Neural cell (in vitro differentiated cells): ENCODE measurements at regions not wholly inside any gene's neighbourhood (a gene's known extent, or its start where the extent isn't known, plus 50 kb on each side); places are given as distances from the start of the nearest gene placed in this dataset.

Source experiments
- H2AFZ ChIP-seq: fragments of 200-600, 300-800 bp; sonication (generic), shearing (Covaris generic); 2 replicates; pipeline ENCODE4 v1.6.0; 2014; ENCODE audit warnings: low read depth, mild to moderate bottlenecking, antibody characterized with exemption, low read length, moderate library complexity
- H3F3A ChIP-seq: fragments of 200-600 bp; shearing (Covaris generic); 2 replicates; pipeline ENCODE4 v1.6.1; 2016; ENCODE audit warnings: mild to moderate bottlenecking, moderate library complexity, mixed read lengths, antibody characterized with exemption, low read length; ENCODE audit not compliant: insufficient read depth, poor library complexity, severe bottlenecking
- H3K27ac ChIP-seq: fragments of 200-600, 300-800 bp; sonication (generic), shearing (Covaris generic); 2 replicates; pipeline ENCODE4 v1.5.1; 2014; ENCODE audit warnings: mild to moderate bottlenecking, low read length, moderate library complexity
- H3K27me3 ChIP-seq: fragments of 300-800, 200-600 bp; sonication (generic), shearing (Covaris generic); 2 replicates; pipeline ENCODE4 v1.6.0; 2014; ENCODE audit warnings: mild to moderate bottlenecking, low read depth, low read length, moderate library complexity; ENCODE audit not compliant: insufficient read depth
- H3K36me3 ChIP-seq: fragments of 300-800, 200-600 bp; sonication (generic), shearing (Covaris generic); 2 replicates; pipeline ENCODE4 v1.5.1; 2014; ENCODE audit warnings: mild to moderate bottlenecking, antibody characterized with exemption, low read length, moderate library complexity; ENCODE audit not compliant: insufficient read depth
- H3K4me2 ChIP-seq: fragments of 300-800, 200-600 bp; sonication (generic), shearing (Covaris generic); 2 replicates; pipeline ENCODE4 v1.6.0; 2014; ENCODE audit warnings: mild to moderate bottlenecking, low read length
- H3K4me3 ChIP-seq: fragments of 300-800, 200-600 bp; sonication (generic), shearing (Covaris generic); 2 replicates; pipeline ENCODE4 v1.5.1; 2014; ENCODE audit warnings: mild to moderate bottlenecking, low read length, moderate library complexity
- H3K79me2 ChIP-seq: fragments of 200-600 bp; shearing (Covaris generic); replicated peaks from 2 replicates; pipeline ENCODE4 v1.6.0; 2014; ENCODE audit warnings: mild to moderate bottlenecking, low read length, moderate library complexity; ENCODE audit not compliant: insufficient read depth
- H3K9ac ChIP-seq: fragments of 300-800, 200-600 bp; sonication (generic), shearing (Covaris generic); 2 replicates; pipeline ENCODE4 v1.6.1; 2016; ENCODE audit warnings: mild to moderate bottlenecking, low read length, mixed read lengths
- H3K9me2 ChIP-seq: fragments of 200-600 bp; shearing (Covaris generic); 2 replicates; pipeline ENCODE4 v1.6.1; 2016; ENCODE audit warnings: mild to moderate bottlenecking, low read length, mixed read lengths; ENCODE audit not compliant: insufficient read depth
- H3K9me3 ChIP-seq: fragments of 200-600, 300-800 bp; sonication (generic), shearing (Covaris generic); 2 replicates; pipeline ENCODE4 v1.6.1; 2016; ENCODE audit warnings: mild to moderate bottlenecking, mixed run types, low read length, moderate library complexity, mixed read lengths
- H4K20me1 ChIP-seq: fragments of 200-600 bp; shearing (Covaris generic); 2 replicates; pipeline ENCODE4 v1.6.1; 2016; ENCODE audit warnings: mild to moderate bottlenecking, mixed run types; ENCODE audit not compliant: insufficient read depth
- CTCF ChIP-seq: fragments of 450-650 bp; IDR thresholded peaks from 2 replicates; pipeline ENCODE4 v1.5.1; 2014; ENCODE audit warnings: antibody characterized with exemption, mild to moderate bottlenecking, moderate library complexity; ENCODE audit not compliant: poor library complexity, severe bottlenecking
- EP300 ChIP-seq: fragments of 450-650 bp; conservative IDR thresholded peaks from 2 replicates; pipeline ENCODE4 v1.6.1; 2014; ENCODE audit warnings: antibody characterized with exemption, mild to moderate bottlenecking, moderate library complexity; ENCODE audit not compliant: poor library complexity, severe bottlenecking
- EZH2 ChIP-seq: fragments of 200-600, 300-800 bp; shearing (Covaris generic), sonication (generic); IDR thresholded peaks from 2 replicates; pipeline ENCODE4 v1.6.1; 2014; ENCODE audit warnings: antibody characterized with exemption, low read length, borderline replicate concordance, mild to moderate bottlenecking; ENCODE audit not compliant: insufficient read depth, poor library complexity, severe bottlenecking
- REST ChIP-seq: IDR thresholded peaks from 2 replicates; pipeline ENCODE4 v1.6.1; 2012; ENCODE audit warnings: borderline replicate concordance
- SMC3 ChIP-seq: fragments of 450-650 bp; conservative IDR thresholded peaks from 2 replicates; pipeline ENCODE4 v1.6.1; 2014; ENCODE audit warnings: antibody characterized with exemption, mild to moderate bottlenecking, moderate library complexity; ENCODE audit not compliant: poor library complexity
- TAF1 ChIP-seq: IDR thresholded peaks from 2 replicates; pipeline ENCODE4 v1.6.1; 2012; ENCODE audit warnings: low read depth

GRCh38 chr9:71589612-71590011 is 178.7 kb downstream of the CEMIP2 start:
- Histone ChIP-seq H3K4me2 (no peak overlapping the region), H4K20me1 (no peaks in the 10 kb centered on the region), H3K27ac (no peak overlapping the region), H3K79me2 (no peaks in the 10 kb centered on the region), H2AFZ (no peak overlapping the region), H3K4me3 (no peak overlapping the region), H3K9me2 (no peaks in the 10 kb centered on the region), H3F3A (no peaks in the 10 kb centered on the region), H3K9me3 (no peaks in the 10 kb centered on the region), H3K27me3 (no peaks in the 10 kb centered on the region), H3K9ac (no peak overlapping the region), H3K36me3 (no peaks in the 10 kb centered on the region)
- TF ChIP-seq CTCF = no peak

GRCh38 chr9:71587576-71588362 is 180.5 kb downstream of the CEMIP2 start:
- no peak overlapping the region for H3K27ac ChIP-seq
- no peaks in the 10 kb centered on the region for H4K20me1 ChIP-seq
- H3K27me3 ChIP-seq = no peaks in the 10 kb centered on the region
- H3K9me2 ChIP-seq = no peaks in the 10 kb centered on the region
- H3K4me2 ChIP-seq = no peak overlapping the region
- H3F3A ChIP-seq = no peaks in the 10 kb centered on the region
- H3K9ac ChIP-seq = no peak overlapping the region
- no peaks in the 10 kb centered on the region for H3K79me2 ChIP-seq
- H3K36me3 ChIP-seq = no peaks in the 10 kb centered on the region
- no peak overlapping the region for H2AFZ ChIP-seq
- H3K9me3 ChIP-seq = no peaks in the 10 kb centered on the region
- no peak overlapping the region for H3K4me3 ChIP-seq
- TF ChIP-seq EP300 (no peak), TAF1 (no peak), CTCF (no peak), EZH2 (no peak), SMC3 (no peak), REST (no peak)
